ENCODE measurements at regions not wholly inside any gene's neighbourhood (a gene's known extent, or its start where the extent isn't known, plus 50 kb on each side); places are given as distances from the start of the nearest gene placed in this dataset.

- no peak for DNase-seq (ENCODE audit: low read depth)
These were observed 477.3 kb upstream of the IRAK1BP1 start for GRCh38 chr6:78390066-78390465.

- DNase-seq (ENCODE audit: low read depth) = peak; percentile 3
These were observed 469.9 kb upstream of the IRAK1BP1 start for GRCh38 chr6:78397499-78397898.

- no peak for DNase-seq (ENCODE audit: low read depth)
These were observed 469.1 kb upstream of the IRAK1BP1 start for GRCh38 chr6:78398292-78398691.

- no peak for DNase-seq (ENCODE audit: low read depth)
These were observed 467.3 kb upstream of the IRAK1BP1 start for GRCh38 chr6:78400076-78400475.

- no peak for DNase-seq (ENCODE audit: low read depth)
These were observed 440.0 kb upstream of the IRAK1BP1 start for GRCh38 chr6:78427386-78427785.

- no peak for DNase-seq (ENCODE audit: low read depth)
These were observed 436.8 kb upstream of the IRAK1BP1 start for GRCh38 chr6:78430521-78430920.

- DNase-seq (ENCODE audit: low read depth) = no peak
These were observed 431.7 kb upstream of the IRAK1BP1 start for GRCh38 chr6:78435671-78436070.

- peak; percentile 23 for DNase-seq (ENCODE audit: low read depth)
These were observed 431.0 kb upstream of the IRAK1BP1 start for GRCh38 chr6:78436335-78436734.

- DNase-seq (ENCODE audit: low read depth) = no peak
These were observed 429.2 kb upstream of the IRAK1BP1 start for GRCh38 chr6:78438135-78438534.

- no peak for DNase-seq (ENCODE audit: low read depth)
These were observed 406.6 kb upstream of the IRAK1BP1 start for GRCh38 chr6:78460711-78461110.

- no peak for DNase-seq (ENCODE audit: low read depth)
These were observed 404.6 kb upstream of the IRAK1BP1 start for GRCh38 chr6:78462728-78463127.

GRCh38 chr6:78465059-78465634 lies 402.2 kb upstream of the IRAK1BP1 start:
- DNase-seq (ENCODE audit: low read depth) = no peak

- no peak for DNase-seq (ENCODE audit: low read depth)
These were observed 390.8 kb upstream of the IRAK1BP1 start for GRCh38 chr6:78476561-78476960.

- DNase-seq (ENCODE audit: low read depth) = no peak
These were observed 384.4 kb upstream of the IRAK1BP1 start for GRCh38 chr6:78482801-78483552.

GRCh38 chr6:78483553-78484197 lies 383.7 kb upstream of the IRAK1BP1 start:
- no peak for DNase-seq (ENCODE audit: low read depth)

GRCh38 chr6:78484198-78485064 lies 382.9 kb upstream of the IRAK1BP1 start:
- DNase-seq (ENCODE audit: low read depth) = no peak

GRCh38 chr6:78487401-78487800 lies 379.9 kb upstream of the IRAK1BP1 start:
- no peak for DNase-seq (ENCODE audit: low read depth)

- DNase-seq (ENCODE audit: low read depth) = no peak
These were observed 377.5 kb upstream of the IRAK1BP1 start for GRCh38 chr6:78489874-78490273.

GRCh38 chr6:78492351-78493017 lies 374.9 kb upstream of the IRAK1BP1 start:
- no peak for DNase-seq (ENCODE audit: low read depth)

- DNase-seq (ENCODE audit: low read depth) = no peak
These were observed 366.9 kb upstream of the IRAK1BP1 start for GRCh38 chr6:78500299-78501089.

- DNase-seq (ENCODE audit: low read depth) = no peak
These were observed 364.9 kb upstream of the IRAK1BP1 start for GRCh38 chr6:78502386-78502887.
